ENCODE measurements at regions not wholly inside any gene's neighbourhood (a gene's known extent, or its start where the extent isn't known, plus 50 kb on each side); places are given as distances from the start of the nearest gene placed in this dataset.

DNA sequence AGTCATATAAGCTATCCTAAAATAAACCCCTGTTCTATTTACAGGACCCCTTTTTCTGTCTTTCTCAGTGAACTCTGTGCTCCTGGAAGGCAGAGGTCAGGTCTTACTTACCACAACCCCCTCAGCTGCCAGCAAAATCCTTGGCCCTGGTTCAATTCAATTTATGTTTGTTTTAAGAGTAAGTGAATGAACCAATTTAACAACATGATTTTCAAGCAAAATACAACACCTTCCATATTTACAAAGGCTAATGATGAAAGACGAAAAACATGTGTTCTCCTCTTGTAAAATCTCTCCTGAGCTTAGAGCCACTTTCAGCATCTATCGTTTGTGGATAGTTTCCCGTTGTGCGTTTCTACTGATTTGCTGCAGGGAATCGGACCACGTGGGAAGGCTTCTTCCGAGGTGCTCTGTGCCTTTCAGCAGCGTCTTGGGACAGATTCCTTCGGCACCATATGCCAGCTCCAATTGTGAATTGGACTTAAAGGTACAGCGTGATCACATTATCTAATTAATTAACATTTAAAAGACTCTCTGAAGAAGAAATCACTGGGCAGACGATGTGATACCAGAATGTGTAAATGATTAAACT, 411.7 kb downstream of the IRS2 start:
- Mint-ChIP-seq H3K36me3 (no peaks in the 10 kb centered on the region), H3K27me3 (ENCODE audit: low read depth in 3 of 3) (peaks cover 0 to 3% (median 2%) of the 10 kb centered on the region in 3 donors), H3K4me3 (no peak overlapping the region), H3K9me3 (peaks cover 0 to 2% (median 0%) of the 10 kb centered on the region in 6 donors), H3K27ac (no peak overlapping the region), H3K4me1 (no peaks in the 10 kb centered on the region)
- no peak for DNase-seq

DNA sequence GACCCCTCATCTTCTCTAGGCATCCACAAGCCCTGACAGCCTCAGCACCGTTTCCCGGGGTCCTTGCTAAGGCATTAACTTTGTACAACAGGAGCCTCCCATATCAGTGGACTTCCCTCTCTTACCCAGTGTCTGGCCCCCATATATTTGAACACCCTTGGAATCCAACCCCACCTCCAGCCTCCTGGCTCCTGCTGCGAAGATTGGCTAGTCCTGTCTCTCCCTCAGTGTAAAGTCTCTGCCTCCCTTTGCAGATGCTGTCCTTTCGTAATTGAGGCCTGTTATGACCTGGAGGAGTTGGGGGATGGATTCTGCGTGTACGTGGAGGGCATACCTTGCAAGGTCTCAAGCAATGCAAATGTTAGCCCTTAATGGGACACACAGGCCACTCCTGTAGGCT, 413.7 kb downstream of the IRS2 start:
- no peak for DNase-seq
- H3K4me1 Mint-ChIP-seq, result no peaks in the 10 kb centered on the region
- peaks cover 0 to 3% (median 2%) of the 10 kb centered on the region in 3 donors for H3K27me3 Mint-ChIP-seq (ENCODE audit: low read depth in 3 of 3)
- no peak overlapping the region for H3K4me3 Mint-ChIP-seq
- no peak overlapping the region for H3K27ac Mint-ChIP-seq
- no peaks in the 10 kb centered on the region for H3K36me3 Mint-ChIP-seq
- peaks cover 0 to 2% (median 0%) of the 10 kb centered on the region in 6 donors for H3K9me3 Mint-ChIP-seq

- no peak overlapping the region for H3K27ac Mint-ChIP-seq
- H3K36me3 Mint-ChIP-seq, result no peaks in the 10 kb centered on the region
- no peak overlapping the region for H3K4me3 Mint-ChIP-seq
- H3K4me1 Mint-ChIP-seq, result no peaks in the 10 kb centered on the region
- H3K9me3 Mint-ChIP-seq, result peaks cover 0 to 4% (median 0%) of the 10 kb centered on the region in 6 donors
- DNase-seq, result no peak
- peaks cover 2 to 3% (median 3%) of the 10 kb centered on the region in 3 donors for H3K27me3 Mint-ChIP-seq (ENCODE audit: low read depth in 3 of 3)
Measured at GRCh38 chr13:109371066-109371465, 415.3 kb downstream of the IRS2 start.

GRCh38 chr13:109370496-109370895, 415.9 kb downstream of the IRS2 start:
- no peak for DNase-seq
- H3K27ac Mint-ChIP-seq, result no peak overlapping the region
- H3K4me1 Mint-ChIP-seq, result no peaks in the 10 kb centered on the region
- H3K27me3 Mint-ChIP-seq (ENCODE audit: low read depth in 3 of 3), result peaks cover 2 to 3% (median 3%) of the 10 kb centered on the region in 3 donors
- H3K36me3 Mint-ChIP-seq, result no peaks in the 10 kb centered on the region
- no peak overlapping the region for H3K4me3 Mint-ChIP-seq
- peaks cover 0 to 6% (median 0%) of the 10 kb centered on the region in 6 donors for H3K9me3 Mint-ChIP-seq

DNA sequence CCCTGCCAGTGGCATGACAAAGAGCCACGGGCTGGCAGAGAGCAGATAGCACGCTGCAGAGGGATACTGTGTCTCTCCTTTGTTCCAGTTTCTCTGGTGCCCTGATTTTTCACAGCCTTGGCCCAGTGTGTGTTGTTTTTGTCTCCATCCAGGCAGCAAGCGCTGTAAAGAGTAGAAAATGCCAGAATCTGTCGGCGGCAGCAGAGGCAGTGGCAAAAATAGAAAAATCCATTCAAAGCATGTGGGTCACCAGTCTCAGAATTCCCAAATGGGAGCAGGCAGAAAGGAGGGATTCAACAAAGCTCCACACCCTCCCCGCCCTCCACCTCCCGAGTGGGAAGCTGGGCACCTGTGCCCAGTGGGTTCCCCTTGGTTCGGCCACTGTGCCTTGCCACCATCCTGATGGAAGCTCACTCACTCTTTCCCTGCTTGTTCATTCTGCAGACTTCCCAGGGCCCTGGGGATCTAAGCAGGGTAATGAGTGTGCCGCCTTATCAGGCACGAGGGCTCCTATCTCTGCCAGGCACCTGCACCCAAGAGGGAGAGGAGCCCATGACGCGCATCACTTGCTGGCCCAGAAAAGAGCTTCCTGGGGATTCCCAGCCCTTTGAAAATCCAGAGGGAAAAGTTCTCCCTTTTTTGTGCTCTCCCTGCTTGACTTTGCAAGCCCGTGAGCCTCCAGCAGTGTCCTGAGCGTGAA, 416.9 kb downstream of the IRS2 start:
- Mint-ChIP-seq H3K4me3 (no peak overlapping the region), H3K4me1 (no peaks in the 10 kb centered on the region), H3K9me3 (peaks cover 0 to 6% (median 0%) of the 10 kb centered on the region in 6 donors), H3K27me3 (ENCODE audit: low read depth in 3 of 3) (peaks cover 2 to 3% (median 3%) of the 10 kb centered on the region in 3 donors), H3K27ac (no peak overlapping the region), H3K36me3 (no peaks in the 10 kb centered on the region)
- DNase-seq, result no peak

DNA sequence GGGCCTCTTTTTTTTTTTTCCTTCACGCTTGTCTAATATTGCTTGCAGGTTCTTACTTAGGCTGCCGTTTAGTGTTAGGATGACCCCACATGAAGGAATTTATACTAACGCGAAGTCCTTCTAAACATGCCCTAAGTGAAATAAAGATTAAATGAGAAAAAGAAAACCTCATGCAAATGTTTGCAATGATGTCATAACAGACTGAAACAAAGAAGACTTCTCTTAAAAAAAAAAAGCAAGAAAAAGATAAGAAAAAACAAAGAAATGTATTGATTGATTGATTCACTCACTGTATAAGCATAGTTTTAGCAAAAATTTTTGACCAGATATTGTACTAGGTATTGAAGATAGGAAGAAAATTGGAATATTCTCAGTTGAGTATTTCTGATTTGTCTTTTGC, 418.2 kb downstream of the IRS2 start:
- H3K9me3 Mint-ChIP-seq, result peaks cover 0 to 6% (median 0%) of the 10 kb centered on the region in 6 donors
- no peak overlapping the region for H3K4me3 Mint-ChIP-seq
- peaks cover 2 to 3% (median 3%) of the 10 kb centered on the region in 3 donors for H3K27me3 Mint-ChIP-seq (ENCODE audit: low read depth in 3 of 3)
- no peak overlapping the region for H3K27ac Mint-ChIP-seq
- no peaks in the 10 kb centered on the region for H3K4me1 Mint-ChIP-seq
- no peaks in the 10 kb centered on the region for H3K36me3 Mint-ChIP-seq
- DNase-seq, result no peak

- H3K27ac Mint-ChIP-seq, result no peak overlapping the region
- no peaks in the 10 kb centered on the region for H3K36me3 Mint-ChIP-seq
- H3K4me1 Mint-ChIP-seq, result no peaks in the 10 kb centered on the region
- peaks cover 0 to 6% (median 0%) of the 10 kb centered on the region in 6 donors for H3K9me3 Mint-ChIP-seq
- no peak overlapping the region for H3K4me3 Mint-ChIP-seq
- peaks cover 0 to 4% (median 2%) of the 10 kb centered on the region in 3 donors for H3K27me3 Mint-ChIP-seq (ENCODE audit: low read depth in 3 of 3)
- DNase-seq, result no peak
Measured at GRCh38 chr13:109366525-109366924, 419.9 kb downstream of the IRS2 start.

- Mint-ChIP-seq H3K4me1 (no peaks in the 10 kb centered on the region), H3K36me3 (no peaks in the 10 kb centered on the region), H3K9me3 (peaks cover 0 to 6% (median 0%) of the 10 kb centered on the region in 6 donors), H3K4me3 (no peak overlapping the region), H3K27ac (no peak overlapping the region), H3K27me3 (ENCODE audit: low read depth in 3 of 3) (peaks cover 0 to 4% (median 2%) of the 10 kb centered on the region in 3 donors)
- DNase-seq, result no peak
Measured at GRCh38 chr13:109363431-109363830, 423.0 kb downstream of the IRS2 start.

- H3K36me3 Mint-ChIP-seq, result no peaks in the 10 kb centered on the region
- H3K9me3 Mint-ChIP-seq, result peaks cover 0 to 6% (median 0%) of the 10 kb centered on the region in 6 donors
- no peak overlapping the region for H3K27ac Mint-ChIP-seq
- no peak for DNase-seq
- no peak overlapping the region for H3K4me3 Mint-ChIP-seq
- H3K4me1 Mint-ChIP-seq, result no peaks in the 10 kb centered on the region
- peaks cover 0 to 4% (median 2%) of the 10 kb centered on the region in 3 donors for H3K27me3 Mint-ChIP-seq (ENCODE audit: low read depth in 3 of 3)
Measured at GRCh38 chr13:109362616-109363015, 423.8 kb downstream of the IRS2 start.

GRCh38 chr13:109361562-109362289, 424.7 kb downstream of the IRS2 start:
- H3K9me3 Mint-ChIP-seq, result peaks cover 0 to 6% (median 0%) of the 10 kb centered on the region in 6 donors
- H3K27ac Mint-ChIP-seq, result no peak overlapping the region
- H3K36me3 Mint-ChIP-seq, result no peaks in the 10 kb centered on the region
- H3K4me3 Mint-ChIP-seq, result no peak overlapping the region
- no peaks in the 10 kb centered on the region for H3K4me1 Mint-ChIP-seq
- peak in 1 of 3 donors; percentile 5 for DNase-seq
- H3K27me3 Mint-ChIP-seq (ENCODE audit: low read depth in 3 of 3), result peaks cover 0 to 4% (median 2%) of the 10 kb centered on the region in 3 donors

GRCh38 chr13:109357751-109358471, 428.5 kb downstream of the IRS2 start:
- no peaks in the 10 kb centered on the region for H3K4me1 Mint-ChIP-seq
- no peak overlapping the region for H3K27ac Mint-ChIP-seq
- H3K36me3 Mint-ChIP-seq, result peaks cover 0 to 4% (median 0%) of the 10 kb centered on the region in 3 donors
- DNase-seq, result no peak
- H3K27me3 Mint-ChIP-seq (ENCODE audit: low read depth in 3 of 3), result peaks cover 0 to 5% (median 0%) of the 10 kb centered on the region in 3 donors
- H3K9me3 Mint-ChIP-seq, result no peaks in the 10 kb centered on the region
- H3K4me3 Mint-ChIP-seq, result no peak overlapping the region

DNA sequence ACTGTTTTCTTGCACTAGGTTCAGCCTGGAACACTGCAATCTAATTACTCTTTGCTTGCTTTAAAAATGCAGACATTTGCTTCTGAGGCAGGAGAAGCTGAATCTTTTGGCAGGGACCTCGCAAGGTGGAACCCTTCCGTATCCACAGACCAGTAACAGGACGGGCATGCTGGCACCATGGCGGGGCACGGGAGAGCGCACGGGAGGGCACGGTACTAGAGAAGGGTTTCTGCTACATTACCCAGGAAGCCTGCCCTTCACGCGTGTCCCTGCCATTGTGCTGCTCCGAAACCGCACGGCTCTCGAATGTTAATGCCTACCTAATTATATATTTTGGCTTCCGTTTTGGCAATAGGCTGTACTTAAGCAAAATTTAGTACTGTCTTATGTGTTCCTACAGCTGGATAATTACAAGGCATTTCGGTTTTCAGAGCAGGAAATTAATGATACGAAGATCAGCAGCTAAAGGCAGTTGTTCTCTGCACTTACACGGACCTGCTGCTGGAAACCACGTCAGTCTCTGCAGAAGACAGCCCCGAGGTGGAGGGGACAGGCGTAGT, 430.4 kb downstream of the IRS2 start:
- peaks cover 0 to 4% (median 0%) of the 10 kb centered on the region in 3 donors for H3K36me3 Mint-ChIP-seq
- DNase-seq, result no peak
- H3K4me3 Mint-ChIP-seq, result no peak overlapping the region
- H3K9me3 Mint-ChIP-seq, result no peaks in the 10 kb centered on the region
- no peaks in the 10 kb centered on the region for H3K4me1 Mint-ChIP-seq
- no peak overlapping the region for H3K27ac Mint-ChIP-seq
- H3K27me3 Mint-ChIP-seq (ENCODE audit: low read depth in 3 of 3), result peaks cover 0 to 4% (median 0%) of the 10 kb centered on the region in 3 donors

- Mint-ChIP-seq H3K36me3 (peaks cover 0 to 4% (median 0%) of the 10 kb centered on the region in 3 donors), H3K9me3 (no peaks in the 10 kb centered on the region), H3K4me3 (no peak overlapping the region), H3K27me3 (ENCODE audit: low read depth in 3 of 3) (peaks cover 0 to 7% (median 0%) of the 10 kb centered on the region in 3 donors), H3K4me1 (no peaks in the 10 kb centered on the region), H3K27ac (no peak overlapping the region)
- DNase-seq, result no peak
Measured at GRCh38 chr13:109355166-109355565, 431.2 kb downstream of the IRS2 start.

All from immature natural killer cell (primary cell).